RKO (cell line): ENCODE measurements at regions not wholly inside any gene's neighbourhood (a gene's known extent, or its start where the extent isn't known, plus 50 kb on each side); places are given as distances from the start of the nearest gene placed in this dataset.

ENCODE experiments used
- DNase-seq: peaks from one replicate; pipeline ENCODE4 v3.0.0-alpha.2; 2016; ENCODE audit warnings: low spot score

DNA sequence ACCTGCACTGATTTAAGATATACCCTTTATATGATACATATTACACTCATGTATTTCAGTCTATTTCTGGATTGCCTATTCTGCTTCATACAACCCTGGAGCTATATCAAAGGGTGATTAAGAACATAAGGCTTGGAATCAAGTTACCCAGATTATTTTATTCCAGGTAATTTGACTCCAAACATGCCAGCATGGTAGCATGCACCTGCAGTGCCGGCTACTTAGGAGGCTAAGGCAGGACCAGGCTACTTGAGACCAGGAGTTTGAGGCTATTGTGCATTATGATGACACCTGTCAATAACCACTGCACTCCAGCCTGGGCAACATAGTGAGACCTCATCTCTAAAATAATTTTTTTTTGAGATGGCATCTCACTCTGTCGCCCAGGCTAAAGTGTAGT, 50.4 kb upstream of the NEO1 start:
- DNase-seq: no peak

DNA sequence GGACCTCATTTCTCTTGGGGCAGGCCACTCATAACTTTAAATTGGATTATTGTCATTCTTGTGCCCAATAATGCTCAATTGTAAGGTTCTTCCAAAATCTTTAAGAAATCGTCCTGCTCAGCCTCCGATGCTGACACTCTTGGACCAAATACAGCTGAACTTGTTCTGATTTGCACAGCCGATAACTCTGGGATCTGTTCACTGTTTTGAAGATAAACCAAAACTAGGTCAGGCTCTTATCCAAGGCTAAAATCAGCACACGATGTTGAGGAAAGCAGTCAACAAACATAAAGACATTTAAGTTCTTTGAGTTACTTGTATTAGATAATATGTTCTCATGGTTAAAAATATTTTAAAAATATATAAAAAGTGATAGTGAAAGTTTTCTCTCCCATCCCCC, 52.0 kb upstream of the NEO1 start:
- no peak for DNase-seq

DNA sequence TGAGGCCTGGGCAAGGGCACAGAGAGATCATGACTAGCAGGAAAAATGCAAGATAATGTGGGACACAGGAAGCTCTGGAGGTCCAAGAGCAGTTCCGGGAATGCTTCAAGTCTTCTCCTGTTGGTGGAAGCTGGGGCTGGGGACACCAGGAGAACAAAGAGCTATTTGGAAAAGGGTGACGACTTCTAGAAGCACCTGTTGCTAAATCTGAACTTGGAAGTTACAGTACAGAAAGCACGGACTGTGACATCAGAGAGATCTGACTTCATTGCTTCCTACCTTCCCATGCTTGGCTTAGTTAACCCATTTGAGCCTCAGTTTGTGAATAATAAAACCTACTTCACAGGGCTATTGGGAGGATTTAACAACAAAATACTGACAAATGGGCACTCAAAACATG, 52.7 kb upstream of the NEO1 start:
- DNase-seq: no peak

DNA sequence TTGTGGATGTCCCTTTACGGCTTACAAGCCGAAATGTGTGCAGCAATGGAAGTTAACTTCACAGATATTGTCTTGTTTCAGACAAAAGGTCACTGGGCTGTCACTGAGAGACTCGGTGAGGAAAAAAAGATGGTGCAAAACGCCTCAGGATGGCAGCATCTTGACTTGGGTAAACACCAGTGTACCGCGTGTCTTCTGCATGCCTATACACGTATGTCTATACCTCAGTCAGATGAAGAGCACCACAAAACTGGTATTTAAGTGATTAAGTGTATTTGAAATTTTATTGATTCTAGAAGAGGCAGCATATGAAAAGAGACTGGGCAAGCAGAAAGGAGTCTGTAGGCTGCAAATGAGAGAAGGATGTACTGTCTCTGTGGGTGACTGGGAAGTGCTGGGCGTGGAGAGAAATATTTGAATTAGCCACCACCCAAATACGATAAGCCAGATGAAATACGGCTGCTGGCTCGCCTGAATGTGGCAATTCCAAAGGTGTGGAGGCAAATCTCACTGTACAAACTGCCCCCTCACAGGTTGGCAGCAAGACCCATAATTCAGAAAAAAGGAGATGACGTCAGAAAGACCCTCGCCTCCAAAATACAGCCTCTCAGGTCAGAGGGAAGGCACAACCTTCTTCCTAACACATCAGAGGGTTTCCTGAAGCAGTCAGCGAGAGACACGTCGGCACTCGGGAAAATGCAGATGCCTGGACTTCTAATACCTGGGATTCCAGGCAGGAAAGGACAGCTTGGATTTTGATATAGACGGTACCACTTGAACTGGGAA, 53.4 kb upstream of the NEO1 start:
- DNase-seq: no peak

DNA sequence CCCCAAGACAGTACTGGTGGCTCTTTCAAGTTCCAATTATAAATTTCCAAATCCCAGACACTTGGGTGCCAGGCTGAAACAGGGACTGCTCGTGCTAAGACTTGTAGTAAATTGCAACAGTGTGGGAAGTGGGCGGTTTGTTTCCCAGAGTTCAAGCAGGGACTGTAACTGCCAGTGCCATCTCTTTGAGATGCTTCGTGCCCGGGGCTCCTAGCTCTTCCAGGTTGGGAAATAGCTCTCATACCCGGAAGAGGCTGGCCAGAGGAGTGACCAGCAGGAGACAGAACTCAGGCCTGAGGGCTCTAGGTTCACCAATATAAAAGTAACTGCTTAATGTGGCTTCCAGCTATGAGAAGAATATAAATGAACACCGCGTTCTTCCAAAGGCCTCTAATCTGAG, 54.0 kb upstream of the NEO1 start:
- DNase-seq: no peak

DNA sequence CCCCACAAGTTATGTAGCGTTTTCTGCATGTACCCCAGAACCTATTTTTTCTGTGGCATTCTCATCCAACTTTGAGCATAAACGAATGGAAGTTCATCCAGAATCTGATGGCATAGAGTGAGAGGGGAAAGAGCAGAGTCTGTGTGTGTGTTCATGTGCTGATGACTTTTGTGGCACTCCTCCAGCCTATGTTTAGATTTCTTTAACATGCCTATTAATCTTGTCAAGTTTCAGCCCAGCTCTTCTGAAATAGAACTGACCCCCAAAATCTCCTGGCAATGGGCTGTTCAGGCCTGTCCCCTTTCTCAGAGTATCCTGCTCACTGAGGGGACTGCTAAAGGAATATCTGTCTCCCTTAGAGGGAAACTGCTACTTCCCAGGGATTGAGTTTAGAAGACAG, 56.4 kb upstream of the NEO1 start:
- DNase-seq: no peak

DNA sequence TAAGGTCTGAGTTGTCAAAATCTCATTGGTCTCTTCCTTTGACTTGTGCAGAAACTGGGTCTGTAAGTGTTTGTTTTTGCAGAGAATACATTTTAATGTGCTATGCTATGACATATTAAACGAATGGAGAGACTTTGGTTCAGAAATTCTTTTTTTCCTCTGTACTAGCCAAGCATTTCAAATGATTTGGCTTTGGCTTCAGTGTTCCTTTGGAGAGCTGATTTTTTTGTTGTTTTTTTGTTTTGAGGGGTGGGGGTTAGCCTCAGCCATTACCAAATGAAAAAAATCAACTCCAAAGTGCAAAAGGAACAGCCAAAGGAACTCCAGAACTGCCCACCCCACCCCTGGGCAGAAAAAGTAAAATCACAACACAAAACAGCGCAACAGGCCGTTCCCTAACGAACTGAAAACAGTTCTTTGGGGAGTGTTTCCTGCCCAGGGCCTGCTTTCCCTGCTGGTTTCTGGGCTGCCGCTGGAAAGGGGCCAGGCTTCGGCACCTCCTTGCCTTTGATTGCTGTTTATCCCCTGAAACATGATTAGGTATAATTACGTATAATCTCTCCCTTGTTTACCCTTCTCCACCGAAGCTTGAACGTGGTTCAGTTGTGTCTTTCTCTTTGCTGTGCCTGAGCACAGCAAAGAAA, 57.6 kb upstream of the NEO1 start:
- DNase-seq: no peak

DNA sequence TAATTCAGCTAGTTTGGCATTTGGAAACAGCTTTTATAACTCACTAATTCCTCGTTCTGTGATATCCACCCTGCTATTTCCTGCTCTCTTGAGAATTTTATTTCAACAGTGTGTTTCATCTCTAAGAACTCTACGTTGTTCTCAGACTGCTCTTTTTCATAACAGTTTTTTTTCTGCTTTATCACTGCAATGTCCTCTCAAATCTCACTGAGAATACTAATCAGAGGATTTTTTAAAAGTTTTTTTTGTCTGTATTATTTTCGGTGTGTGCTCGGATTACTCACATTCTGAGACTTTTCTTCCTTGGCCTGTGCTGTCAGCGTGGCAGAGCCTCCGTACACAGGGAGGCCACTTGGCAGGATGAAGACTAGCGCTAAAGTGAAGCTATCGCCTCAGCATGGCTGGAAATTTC, 59.4 kb upstream of the NEO1 start:
- DNase-seq: no peak

DNA sequence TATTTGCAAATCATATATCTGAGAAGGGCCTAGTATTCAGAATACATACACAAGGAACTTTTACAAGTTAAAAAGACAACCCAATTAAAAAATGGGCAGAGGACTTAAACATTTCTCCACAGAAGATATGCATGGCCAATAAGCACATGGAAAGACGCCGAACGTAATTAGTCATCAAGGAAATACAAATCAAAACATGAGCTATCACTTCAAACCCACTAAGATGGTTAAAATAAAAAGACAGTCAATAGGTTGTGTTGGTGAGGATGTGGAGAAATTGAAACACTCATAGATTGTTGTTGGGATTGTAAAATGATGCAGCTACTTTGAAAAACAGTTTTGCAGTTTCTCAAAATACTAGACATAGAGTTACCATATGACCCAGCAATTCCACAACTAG, 61.2 kb upstream of the NEO1 start:
- DNase-seq: no peak

DNA sequence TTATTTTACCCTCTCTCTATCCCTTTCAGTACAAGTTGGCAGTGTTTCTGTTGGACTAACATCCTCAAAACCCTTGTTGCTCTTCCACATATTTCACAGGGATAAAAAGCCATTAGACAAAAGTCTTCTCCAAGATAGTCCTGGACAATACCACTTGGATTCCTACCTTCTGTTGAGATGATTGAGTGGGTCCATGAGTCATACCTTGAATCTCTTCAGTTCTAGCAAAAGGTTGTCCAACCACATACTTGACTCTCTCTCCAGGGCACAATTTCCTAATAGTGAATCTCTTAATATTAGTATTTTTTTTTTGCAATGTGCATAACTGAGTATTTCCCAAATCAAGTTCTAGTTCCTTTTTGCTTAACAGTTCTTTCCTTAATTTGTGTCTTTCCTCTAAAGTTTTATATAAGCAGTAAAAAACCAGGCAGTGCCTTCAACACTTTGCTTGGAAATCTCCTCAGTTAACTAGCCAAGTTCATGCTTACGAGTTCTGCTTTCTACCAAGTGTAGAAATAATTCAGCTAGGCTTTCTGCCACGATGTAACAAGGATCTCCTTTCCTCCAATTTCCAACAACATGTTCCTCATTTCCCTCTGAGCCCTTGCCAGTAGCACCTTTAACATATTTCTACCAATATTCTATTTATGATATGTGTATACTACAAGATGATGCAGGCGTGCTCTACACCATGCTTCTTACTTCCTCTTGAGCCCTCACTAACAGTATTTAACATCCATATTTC, 68.3 kb upstream of the NEO1 start:
- DNase-seq: no peak

DNA sequence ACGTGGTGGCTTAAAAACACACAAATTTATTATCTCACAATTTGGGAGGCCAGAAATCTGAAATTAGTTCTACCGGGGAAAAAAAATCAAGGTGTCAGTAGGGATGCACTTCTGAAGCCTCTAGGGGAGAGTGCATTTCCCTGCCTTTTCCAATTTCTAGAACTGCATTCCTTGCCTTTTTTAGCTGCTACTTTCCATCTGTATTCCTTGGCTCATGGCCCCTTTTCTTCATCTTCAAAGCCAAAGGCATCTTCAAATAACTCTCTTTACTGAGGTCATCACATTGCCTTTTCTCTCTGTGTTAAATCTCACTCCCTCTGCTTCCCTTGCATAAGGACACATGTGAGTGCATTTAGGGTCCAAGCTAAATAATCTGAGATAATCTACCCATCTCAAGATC, 69.5 kb upstream of the NEO1 start:
- DNase-seq: no peak

DNA sequence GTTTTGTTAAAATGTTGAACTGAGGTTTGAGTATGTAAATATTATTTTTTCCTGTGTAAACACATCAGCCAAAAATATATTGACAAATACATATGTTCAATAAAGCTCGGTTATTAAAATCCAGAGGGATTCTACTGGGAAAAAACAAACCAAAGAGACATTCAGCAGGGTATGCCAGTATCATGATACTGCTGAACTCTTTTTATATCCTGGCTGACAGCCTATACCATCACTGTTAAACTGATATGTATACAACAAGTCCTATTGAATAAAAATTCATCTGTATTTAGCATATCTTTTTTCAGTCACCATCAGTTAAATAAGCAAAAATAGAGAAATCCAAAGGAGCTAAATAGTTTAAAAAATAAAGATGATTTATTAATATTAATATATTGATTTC, 71.6 kb upstream of the NEO1 start:
- no peak for DNase-seq

DNA sequence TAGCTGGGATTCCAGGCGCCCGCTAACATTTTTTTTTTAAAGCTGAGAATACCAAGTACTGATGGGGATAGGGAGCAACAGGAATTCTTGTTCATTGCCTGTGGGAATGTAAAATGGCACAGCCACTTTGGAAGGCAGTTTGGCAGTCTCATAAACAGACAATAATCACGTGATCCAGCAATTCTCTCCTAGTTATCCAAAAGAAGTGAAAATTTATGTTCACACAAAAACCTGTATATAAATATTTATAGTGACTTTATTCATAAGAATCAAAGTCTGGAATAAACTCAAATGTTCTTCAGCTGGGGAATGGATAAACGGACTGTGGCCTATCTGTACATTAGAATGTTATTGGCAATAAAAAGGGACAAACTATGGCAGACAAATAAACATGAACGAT, 72.5 kb upstream of the NEO1 start:
- DNase-seq: no peak

DNA sequence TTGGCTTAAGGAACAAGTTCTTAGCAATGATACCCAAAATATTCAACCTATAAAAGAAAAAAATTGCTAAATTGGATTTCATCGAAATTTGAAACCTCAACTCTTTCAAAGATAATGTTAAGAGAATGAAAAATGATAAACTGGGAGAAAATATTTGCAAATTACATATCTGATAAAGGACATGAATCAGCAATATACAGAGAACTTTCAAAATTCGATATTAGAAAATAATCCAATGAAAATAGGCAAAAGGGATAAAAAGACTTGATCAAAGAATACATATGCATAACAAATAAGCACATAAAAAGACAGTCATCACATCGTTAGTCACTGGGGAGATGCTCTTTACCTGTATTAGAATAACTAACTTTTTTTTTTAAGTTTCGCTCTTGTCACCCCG, 73.0 kb upstream of the NEO1 start:
- no peak for DNase-seq

DNA sequence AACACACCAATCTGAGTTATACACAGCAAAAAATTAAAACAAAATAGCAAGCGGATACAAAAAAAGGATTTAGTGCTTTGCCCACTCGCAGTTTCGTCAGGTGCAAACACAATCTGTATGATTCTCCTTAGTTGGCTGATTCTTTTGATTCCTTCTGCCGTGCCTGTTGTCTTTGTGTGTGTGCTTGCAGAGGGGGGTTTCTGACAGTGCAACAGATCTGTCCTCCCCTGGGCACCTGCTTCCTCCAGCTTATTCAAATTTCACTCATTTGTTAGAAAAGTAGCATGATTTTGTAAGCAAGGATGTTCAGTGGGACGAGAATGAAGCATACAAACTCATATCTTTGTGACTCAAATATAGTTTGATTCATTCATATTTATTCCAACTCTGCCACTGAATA, 74.0 kb upstream of the NEO1 start:
- DNase-seq: no peak

DNA sequence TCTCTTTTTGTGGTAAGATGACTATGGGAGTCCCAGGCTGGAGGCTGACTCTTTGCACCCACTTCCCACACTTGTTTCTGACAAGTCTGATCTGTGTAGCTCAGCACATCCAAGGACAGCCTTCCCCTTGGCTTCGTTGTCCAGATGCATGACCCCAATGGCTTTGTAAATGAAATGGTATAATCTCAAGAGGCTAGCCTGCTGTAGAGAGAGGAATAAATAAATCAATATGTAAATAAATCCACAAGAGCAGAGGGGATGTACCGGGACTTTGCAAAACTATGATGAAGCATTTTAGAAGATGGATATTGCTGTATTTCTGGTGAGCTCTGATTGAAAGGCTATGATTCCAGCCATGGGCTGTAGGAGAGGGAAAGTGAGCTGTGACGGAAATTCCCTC, 79.9 kb upstream of the NEO1 start:
- no peak for DNase-seq

DNA sequence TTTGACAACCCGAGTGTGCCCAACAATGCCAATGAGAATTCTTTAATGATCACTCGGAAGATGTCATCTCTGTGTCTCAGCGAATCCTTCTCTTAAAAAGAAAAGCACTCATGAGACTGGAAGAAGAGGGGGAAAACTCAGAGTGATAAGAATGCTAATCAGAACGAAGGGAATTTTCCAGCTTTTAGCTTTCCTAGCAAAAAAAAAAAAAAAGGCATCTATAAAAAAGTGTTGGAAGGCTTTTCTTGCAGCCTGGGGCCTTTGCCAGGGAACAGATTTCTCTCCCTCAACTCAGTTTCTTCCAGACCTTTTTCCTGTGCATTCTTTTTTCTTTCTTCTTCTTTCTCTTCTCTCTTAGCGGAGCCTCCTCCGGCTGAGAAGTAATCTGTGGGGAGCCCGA, 80.5 kb upstream of the NEO1 start:
- DNase-seq: no peak

DNA sequence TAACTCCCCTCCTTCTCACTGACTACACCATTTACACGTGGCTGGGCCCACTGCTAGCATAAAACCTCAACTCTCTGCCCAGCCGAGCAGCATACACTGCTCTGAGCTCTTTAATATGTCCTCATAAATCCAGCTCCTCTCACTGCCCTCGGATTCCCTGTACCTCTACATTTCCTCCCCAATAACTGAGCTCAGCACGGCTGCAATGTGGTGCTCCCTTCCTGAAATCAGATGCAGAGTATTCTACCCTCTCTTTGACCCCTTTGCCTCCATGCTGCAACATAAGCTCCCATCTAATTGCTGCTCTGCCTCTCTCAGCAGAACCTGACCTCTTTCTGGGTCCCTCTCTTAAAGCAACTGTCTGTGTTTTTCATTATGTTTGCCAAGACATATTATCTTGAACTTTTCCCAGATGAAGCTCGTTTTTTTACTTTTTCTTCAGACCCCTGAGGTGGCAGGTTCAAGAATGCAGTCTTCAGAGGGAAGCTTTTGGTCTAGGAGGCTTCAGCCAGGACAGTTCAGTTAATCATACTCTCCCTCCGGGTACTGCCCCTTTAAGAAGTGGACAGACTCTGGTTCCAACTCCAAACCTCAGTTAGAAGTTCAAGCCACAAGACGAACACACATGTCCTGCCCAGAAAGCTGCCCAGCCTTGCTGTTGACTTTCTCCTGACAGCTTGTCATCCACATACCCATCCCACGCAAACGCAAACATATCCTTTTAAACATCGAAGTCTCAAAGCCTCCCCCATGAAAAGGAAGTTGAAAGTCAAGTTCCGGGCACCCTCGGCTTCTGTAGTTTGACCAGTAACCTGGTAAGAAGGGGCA, 81.1 kb upstream of the NEO1 start:
- no peak for DNase-seq

DNA sequence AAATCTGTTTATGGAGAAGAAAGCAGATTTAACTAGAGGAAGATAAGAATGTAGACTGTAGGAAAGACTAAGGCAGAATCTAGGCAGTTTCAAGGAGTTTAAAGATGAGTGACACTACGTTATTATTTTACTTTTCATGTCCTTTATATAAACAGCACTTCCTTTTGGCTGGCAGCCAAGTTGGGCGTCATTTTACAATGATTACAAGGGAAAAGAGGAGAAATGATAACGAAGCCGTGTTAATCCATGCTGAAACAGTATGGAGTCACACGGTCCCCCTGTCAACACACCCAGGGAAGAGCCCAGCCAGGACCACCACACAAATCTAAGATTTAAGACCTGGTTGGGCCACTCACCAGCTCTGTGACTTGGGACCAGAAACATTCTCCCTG, 83.7 kb upstream of the NEO1 start:
- DNase-seq: no peak

DNA sequence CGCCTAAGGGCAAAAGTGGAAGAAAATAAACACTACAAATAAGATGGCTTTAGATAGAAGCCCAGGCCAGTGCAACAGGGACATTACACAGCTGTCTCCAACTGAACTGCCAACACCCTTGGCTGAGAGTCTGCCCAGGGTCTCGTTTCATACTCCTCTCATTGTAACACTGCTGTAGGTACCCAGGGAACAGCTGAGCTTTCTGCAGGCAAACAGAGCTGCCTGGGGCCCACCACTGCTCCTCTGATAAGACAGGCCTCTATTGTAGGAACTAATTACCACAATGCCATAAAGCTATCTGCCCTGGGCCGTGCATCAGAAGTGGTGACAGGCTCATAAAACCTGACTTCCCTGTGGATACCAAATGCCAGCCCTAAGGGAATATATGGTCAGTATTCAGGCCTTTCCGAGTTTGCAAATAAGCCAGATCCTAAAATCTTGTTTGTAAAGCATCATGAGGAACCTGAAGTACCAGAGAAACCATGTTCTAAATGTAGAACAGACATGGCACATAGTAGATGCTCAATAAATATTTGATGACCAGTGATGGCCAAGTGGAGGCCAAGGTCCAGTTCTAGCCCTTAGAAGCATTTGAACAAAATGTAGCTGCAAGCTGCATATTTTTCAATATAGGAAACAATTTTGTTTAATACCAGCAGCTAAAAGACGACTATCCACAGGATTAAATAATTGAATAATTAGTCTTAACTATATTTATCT, 84.3 kb upstream of the NEO1 start:
- DNase-seq: no peak

DNA sequence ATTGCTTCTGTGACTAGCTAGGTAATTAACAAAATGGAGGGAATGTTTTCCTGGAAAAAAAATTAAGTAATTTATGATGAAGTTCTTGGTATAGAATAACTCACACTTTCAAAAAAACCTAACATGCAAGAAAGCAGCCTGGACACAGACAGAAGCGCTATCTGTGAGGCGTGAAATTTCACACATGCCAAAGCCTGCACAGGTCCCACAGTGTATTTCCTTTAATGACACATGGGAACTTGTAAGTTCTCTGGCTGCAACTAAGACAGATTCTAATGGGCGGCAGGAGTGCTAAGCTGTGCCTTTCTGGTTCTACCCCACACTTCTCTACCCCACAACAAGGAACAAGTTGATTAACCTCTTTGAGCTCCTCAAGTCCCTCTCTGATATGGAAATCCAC, 84.9 kb upstream of the NEO1 start:
- no peak for DNase-seq

DNA sequence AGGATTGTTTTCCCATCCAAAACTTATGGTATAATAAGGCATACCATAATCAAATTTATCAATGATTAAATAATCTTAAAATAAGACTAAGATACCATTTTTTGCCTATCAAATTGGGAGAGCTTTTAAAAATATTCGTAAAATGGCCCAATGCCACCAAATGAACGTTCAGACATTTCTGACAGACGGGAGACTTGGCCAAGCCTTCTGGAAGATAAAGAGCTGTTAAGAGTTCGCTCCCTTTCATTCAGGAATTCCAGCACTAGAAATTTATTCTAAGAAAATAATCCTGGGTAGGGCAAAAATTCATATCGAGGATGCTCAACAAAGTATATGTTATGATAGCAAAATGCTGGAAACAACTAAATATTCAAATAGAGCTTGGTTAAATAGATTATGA, 85.6 kb upstream of the NEO1 start:
- no peak for DNase-seq
